ENCODE measurements at regions not wholly inside any gene's neighbourhood (a gene's known extent, or its start where the extent isn't known, plus 50 kb on each side); places are given as distances from the start of the nearest gene placed in this dataset.

GRCh38 chr1:157407367-157407766, 144.9 kb downstream of the FCRL5 start:
- Mint-ChIP-seq H3K36me3 (ENCODE audit: low read depth) (no peaks in the 10 kb centered on the region), H3K4me1 (ENCODE audit: low read depth) (no peaks in the 10 kb centered on the region), H3K4me3 (no peak overlapping the region), H3K9me3 (no peaks in the 10 kb centered on the region), H3K27ac (no peak overlapping the region), H3K27me3 (ENCODE audit: insufficient read depth) (peaks cover 15% of the 10 kb centered on the region)
- no peak for TF ChIP-seq CTCF (IDR thresholded peaks at IDR 0.05)
- no peak for DNase-seq

- H3K4me1 Mint-ChIP-seq (ENCODE audit: low read depth), result no peaks in the 10 kb centered on the region
- H3K27me3 Mint-ChIP-seq (ENCODE audit: insufficient read depth), result peaks cover 17% of the 10 kb centered on the region
- TF ChIP-seq CTCF (IDR thresholded peaks at IDR 0.05), result no peak
- no peak for DNase-seq
- no peak overlapping the region for H3K27ac Mint-ChIP-seq
- no peak overlapping the region for H3K4me3 Mint-ChIP-seq
- H3K36me3 Mint-ChIP-seq (ENCODE audit: low read depth), result no peaks in the 10 kb centered on the region
- no peaks in the 10 kb centered on the region for H3K9me3 Mint-ChIP-seq
Measured at GRCh38 chr1:157405662-157406061, 146.7 kb downstream of the FCRL5 start.

GRCh38 chr1:157404614-157405013, 147.7 kb downstream of the FCRL5 start:
- Mint-ChIP-seq H3K36me3 (ENCODE audit: low read depth) (no peaks in the 10 kb centered on the region), H3K4me3 (no peak overlapping the region), H3K9me3 (no peaks in the 10 kb centered on the region), H3K27me3 (ENCODE audit: insufficient read depth) (peaks cover 14% of the 10 kb centered on the region), H3K27ac (no peak overlapping the region), H3K4me1 (ENCODE audit: low read depth) (no peaks in the 10 kb centered on the region)
- no peak for DNase-seq
- TF ChIP-seq CTCF (IDR thresholded peaks at IDR 0.05), result no peak

- Mint-ChIP-seq H3K9me3 (no peaks in the 10 kb centered on the region), H3K27ac (no peak overlapping the region), H3K4me3 (no peak overlapping the region), H3K27me3 (ENCODE audit: insufficient read depth) (peaks cover 10% of the 10 kb centered on the region), H3K4me1 (ENCODE audit: low read depth) (no peaks in the 10 kb centered on the region), H3K36me3 (ENCODE audit: low read depth) (no peaks in the 10 kb centered on the region)
- no peak for DNase-seq
- TF ChIP-seq CTCF (IDR thresholded peaks at IDR 0.05), result no peak
Measured at GRCh38 chr1:157404063-157404501, 148.2 kb downstream of the FCRL5 start.

- Mint-ChIP-seq H3K36me3 (ENCODE audit: low read depth) (no peaks in the 10 kb centered on the region), H3K4me3 (no peak overlapping the region), H3K27ac (no peak overlapping the region), H3K27me3 (ENCODE audit: insufficient read depth) (peaks cover 9% of the 10 kb centered on the region), H3K9me3 (no peaks in the 10 kb centered on the region), H3K4me1 (ENCODE audit: low read depth) (no peaks in the 10 kb centered on the region)
- no peak for TF ChIP-seq CTCF (IDR thresholded peaks at IDR 0.05)
- no peak for DNase-seq
Measured at GRCh38 chr1:157403608-157404007, 148.7 kb downstream of the FCRL5 start.

GRCh38 chr1:157403203-157403602, 149.1 kb downstream of the FCRL5 start:
- Mint-ChIP-seq H3K36me3 (ENCODE audit: low read depth) (no peaks in the 10 kb centered on the region), H3K27ac (no peak overlapping the region), H3K9me3 (no peaks in the 10 kb centered on the region), H3K4me3 (no peak overlapping the region), H3K4me1 (ENCODE audit: low read depth) (no peaks in the 10 kb centered on the region), H3K27me3 (ENCODE audit: insufficient read depth) (peaks cover 9% of the 10 kb centered on the region)
- TF ChIP-seq CTCF (IDR thresholded peaks at IDR 0.05), result no peak
- no peak for DNase-seq

Data from HFFc6 (cell line).